Body of pancreas (tissue), 4 donors: ENCODE measurements at regions not wholly inside any gene's neighbourhood (a gene's known extent, or its start where the extent isn't known, plus 50 kb on each side); places are given as distances from the start of the nearest gene placed in this dataset.

Source experiments
- ATAC-seq: fragments of 150-250 bp; one replicate; pipeline ENCODE4 v1.9.1; 2016
- DNase-seq, 4 donors: peaks; one replicate each; pipeline ENCODE4 v3.0.0-alpha.2; 2019
- H3K27ac ChIP-seq, 4 donors: fragments of 200-600 bp; sonication (generic); 1 replicate in 3 of 4; 2 replicates in 1 of 4; pipeline versions ENCODE4 v1.5.1 to v1.6.1; 2016 to 2019; ENCODE audit warnings: mild to moderate bottlenecking in 1 of 4, mixed read lengths in 1 of 4, moderate library complexity in 1 of 4
- H3K27me3 ChIP-seq, 2 donors: fragments of 200-600 bp; sonication (generic); one replicate each; pipeline ENCODE4 v1.6.0; 2016; ENCODE audit warnings: mild to moderate bottlenecking in 1 of 2
- H3K36me3 ChIP-seq, 2 donors: fragments of 200-600 bp; sonication (generic); replicated peaks in 1 of 2; 2 replicates each; pipeline ENCODE4 v1.5.1; 2016; ENCODE audit warnings: low read depth in 2 of 2; ENCODE audit not compliant: insufficient read depth in 1 of 2
- H3K4me1 ChIP-seq: fragments of 200-600 bp; sonication (generic); one replicate; pipeline ENCODE4 v1.6.0; 2016
- H3K4me3 ChIP-seq, 2 donors: fragments of 200-600 bp; sonication (generic); 1 replicate in 1 of 2; 2 replicates in 1 of 2; pipeline ENCODE4 v1.5.1; 2016 to 2019
- H3K9me3 ChIP-seq, 3 donors: fragments of 200-600 bp; sonication (generic); 1 replicate in 2 of 3; 2 replicates in 1 of 3; pipeline ENCODE4 v1.5.1; 2016
- POLR2A ChIP-seq, 3 donors: fragments of 450-650 bp; IDR thresholded peaks; one replicate each; pipeline ENCODE4 v1.6.1; 2016; ENCODE audit warnings: antibody characterized with exemption in 3 of 3, mild to moderate bottlenecking in 2 of 3
- WGBS, 2 donors: methylation state at CpG; one replicate each; pipeline ENCODE4 v1.1.5; 2017; 5-methylcytosine and 5-hydroxymethylcytosine counted together
- intact Hi-C: fragments of 100-400 bp; cut with DNase I; formaldehyde crosslinking; loops from one replicate; pipeline ENCODE4 v1.15.1; 2023
- TF ChIP-seq, protein P1 (sequence below), 7 experiments: fragments of 450-650 bp in 4 of 7; fragments of 200-600 bp in 3 of 7; sonication (generic) in 3 of 7; IDR thresholded peaks; one replicate each; pipeline ENCODE4 v1.5.1; 2016 to 2019; ENCODE audit warnings: antibody characterized with exemption in 7 of 7

DNA sequence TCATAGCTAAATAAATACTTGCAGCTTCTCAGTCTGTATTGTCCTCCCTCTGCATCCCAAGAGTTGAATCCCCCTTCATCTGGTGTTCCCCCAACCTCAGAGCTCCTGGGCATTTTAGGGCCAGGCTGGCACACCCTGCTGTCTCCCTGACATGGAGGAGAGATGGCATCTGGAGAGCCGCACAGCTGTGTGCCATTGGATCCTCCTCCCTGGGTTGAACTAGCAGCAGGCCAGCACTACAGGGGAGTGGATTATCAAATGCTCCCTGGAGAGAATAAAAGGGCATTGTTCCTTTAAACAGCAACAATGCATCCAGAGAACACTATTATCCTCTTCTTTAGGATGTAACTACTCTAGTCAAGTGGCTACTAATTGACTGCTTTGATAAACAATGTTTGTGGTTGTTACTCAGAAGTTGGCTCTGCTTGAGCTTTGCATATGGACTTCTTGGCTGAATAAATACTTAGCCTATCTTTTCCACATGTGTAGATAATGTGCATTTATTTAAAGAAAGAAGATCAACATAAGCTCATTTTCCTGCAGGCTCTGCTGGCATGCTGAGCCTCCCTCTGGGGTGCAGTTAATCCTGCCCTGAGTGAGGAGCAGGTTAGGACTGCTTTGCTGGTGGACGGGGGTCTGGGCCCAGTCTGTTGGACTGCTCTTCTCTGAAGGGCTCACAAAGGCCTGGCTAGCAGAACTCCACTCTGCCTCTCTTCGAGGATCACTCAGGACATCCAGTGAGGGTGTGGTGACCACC is 897.2 kb downstream of the TBC1D22A start:
- H3K27me3 ChIP-seq = no peaks in the 10 kb centered on the region
- no peaks in the 10 kb centered on the region for H3K9me3 ChIP-seq
- no peaks in the 10 kb centered on the region for H3K36me3 ChIP-seq
- TF ChIP-seq, protein P1, sequence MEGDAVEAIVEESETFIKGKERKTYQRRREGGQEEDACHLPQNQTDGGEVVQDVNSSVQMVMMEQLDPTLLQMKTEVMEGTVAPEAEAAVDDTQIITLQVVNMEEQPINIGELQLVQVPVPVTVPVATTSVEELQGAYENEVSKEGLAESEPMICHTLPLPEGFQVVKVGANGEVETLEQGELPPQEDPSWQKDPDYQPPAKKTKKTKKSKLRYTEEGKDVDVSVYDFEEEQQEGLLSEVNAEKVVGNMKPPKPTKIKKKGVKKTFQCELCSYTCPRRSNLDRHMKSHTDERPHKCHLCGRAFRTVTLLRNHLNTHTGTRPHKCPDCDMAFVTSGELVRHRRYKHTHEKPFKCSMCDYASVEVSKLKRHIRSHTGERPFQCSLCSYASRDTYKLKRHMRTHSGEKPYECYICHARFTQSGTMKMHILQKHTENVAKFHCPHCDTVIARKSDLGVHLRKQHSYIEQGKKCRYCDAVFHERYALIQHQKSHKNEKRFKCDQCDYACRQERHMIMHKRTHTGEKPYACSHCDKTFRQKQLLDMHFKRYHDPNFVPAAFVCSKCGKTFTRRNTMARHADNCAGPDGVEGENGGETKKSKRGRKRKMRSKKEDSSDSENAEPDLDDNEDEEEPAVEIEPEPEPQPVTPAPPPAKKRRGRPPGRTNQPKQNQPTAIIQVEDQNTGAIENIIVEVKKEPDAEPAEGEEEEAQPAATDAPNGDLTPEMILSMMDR (IDR thresholded peaks at IDR 0.05) = no peak
- TF ChIP-seq POLR2A (IDR thresholded peaks at IDR 0.05) = no peak
- no peak for ATAC-seq
- WGBS, 2 donors = 24 to 27% methylated on average over 3 of the region's 3 CpGs
- DNase-seq = no peak
- intact Hi-C loops = no loop called here
- no peaks in the 10 kb centered on the region for H3K4me1 ChIP-seq
- H3K4me3 ChIP-seq = no peak overlapping the region
- no peak overlapping the region for H3K27ac ChIP-seq

- H3K4me1 ChIP-seq = no peaks in the 10 kb centered on the region
- no peaks in the 10 kb centered on the region for H3K36me3 ChIP-seq
- H3K27ac ChIP-seq = no peak overlapping the region
- 78 to 82% methylated on average over 5 of the region's 5 CpGs for WGBS, 2 donors
- ATAC-seq = no peak
- no peak overlapping the region for H3K4me3 ChIP-seq
- H3K27me3 ChIP-seq = no peaks in the 10 kb centered on the region
- TF ChIP-seq, protein P1 (IDR thresholded peaks at IDR 0.05) = no peak
- no peak for TF ChIP-seq POLR2A (IDR thresholded peaks at IDR 0.05)
- no peak for DNase-seq
- intact Hi-C loops = no loop called here
- H3K9me3 ChIP-seq = no peaks in the 10 kb centered on the region
Observed at GRCh38 chr22:47658182-47658581, 895.7 kb downstream of the TBC1D22A start.

DNA sequence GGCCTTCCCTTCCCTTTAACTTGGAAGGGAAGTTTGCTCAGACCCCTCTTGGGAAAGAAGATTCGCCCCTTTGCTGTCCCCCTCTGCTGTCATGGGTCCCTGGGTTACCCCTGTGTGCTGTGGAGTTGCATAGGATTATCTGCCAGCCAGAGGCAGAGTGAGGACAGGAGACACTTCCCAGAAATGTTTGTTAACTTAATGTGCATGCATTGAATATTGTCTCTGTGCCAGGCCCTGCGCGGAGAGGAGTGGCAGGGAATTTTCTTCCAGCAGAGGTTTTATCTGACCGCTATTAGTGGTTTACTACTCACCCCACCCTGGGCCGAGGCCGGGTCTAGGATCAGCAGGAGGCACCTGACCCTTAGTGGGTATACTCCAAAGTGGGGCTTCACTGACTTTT is 894.8 kb downstream of the TBC1D22A start:
- DNase-seq (no peak), ATAC-seq (no peak)
- H3K4me3 ChIP-seq = no peak overlapping the region
- no peak overlapping the region for H3K27ac ChIP-seq
- no peaks in the 10 kb centered on the region for H3K4me1 ChIP-seq
- TF ChIP-seq, protein P1 (IDR thresholded peaks at IDR 0.05) = no peak
- no peak for TF ChIP-seq POLR2A (IDR thresholded peaks at IDR 0.05)
- no peaks in the 10 kb centered on the region for H3K9me3 ChIP-seq
- no peaks in the 10 kb centered on the region for H3K27me3 ChIP-seq
- intact Hi-C loops = no loop called here
- no peaks in the 10 kb centered on the region for H3K36me3 ChIP-seq
- WGBS, 2 donors = 49 to 54% methylated on average over 6 of the region's 6 CpGs

GRCh38 chr22:47656806-47657205 is 894.4 kb downstream of the TBC1D22A start:
- Histone ChIP-seq H3K27me3 (no peaks in the 10 kb centered on the region), H3K27ac (no peak overlapping the region), H3K4me3 (no peak overlapping the region), H3K4me1 (no peaks in the 10 kb centered on the region), H3K36me3 (no peaks in the 10 kb centered on the region), H3K9me3 (no peaks in the 10 kb centered on the region)
- no peak for DNase-seq
- intact Hi-C loops = no loop called here
- ATAC-seq = no peak
- TF ChIP-seq, protein P1 (IDR thresholded peaks at IDR 0.05) = no peak
- TF ChIP-seq POLR2A (IDR thresholded peaks at IDR 0.05) = no peak
- 72 to 79% methylated on average over 7 to 8 of the region's 8 CpGs for WGBS, 2 donors

GRCh38 chr22:47655930-47656329 is 893.5 kb downstream of the TBC1D22A start:
- WGBS, 2 donors = 51 to 52% methylated on average over 3 of the region's 3 CpGs
- intact Hi-C loops = no loop called here
- TF ChIP-seq POLR2A (IDR thresholded peaks at IDR 0.05) = no peak
- TF ChIP-seq, protein P1 (IDR thresholded peaks at IDR 0.05) = no peak

More at GRCh38 chr22:47655930-47656329, 893.5 kb downstream of the TBC1D22A start:
- Histone ChIP-seq H3K9me3 (no peaks in the 10 kb centered on the region), H3K27ac (no peak overlapping the region), H3K4me1 (no peaks in the 10 kb centered on the region), H3K27me3 (no peaks in the 10 kb centered on the region), H3K4me3 (no peak overlapping the region), H3K36me3 (no peaks in the 10 kb centered on the region)
- ATAC-seq (no peak), DNase-seq (no peak)
